ENCODE measurements at regions not wholly inside any gene's neighbourhood (a gene's known extent, or its start where the extent isn't known, plus 50 kb on each side); places are given as distances from the start of the nearest gene placed in this dataset.

DNA sequence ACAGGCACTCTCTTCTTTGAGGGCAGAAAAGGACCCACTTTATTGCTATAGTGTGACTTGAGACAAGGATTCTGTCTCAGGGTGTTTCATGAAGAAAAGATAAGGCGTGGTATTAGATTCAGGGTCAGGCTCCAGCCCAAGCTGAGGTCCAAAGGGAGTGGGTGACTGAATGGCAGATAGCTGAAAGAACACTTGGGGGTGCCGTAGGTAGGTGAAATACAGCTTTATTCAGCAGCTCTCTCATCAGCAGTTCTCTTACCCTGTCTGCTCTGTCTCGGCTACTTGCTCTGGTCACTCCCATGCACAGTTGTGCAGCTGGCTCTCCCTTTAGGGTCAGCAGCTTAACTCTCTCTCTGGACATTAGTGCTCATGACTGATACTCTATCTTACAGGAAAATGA is 379.9 kb downstream of the LPIN1 start:
- FAIRE-seq = no peak

DNA sequence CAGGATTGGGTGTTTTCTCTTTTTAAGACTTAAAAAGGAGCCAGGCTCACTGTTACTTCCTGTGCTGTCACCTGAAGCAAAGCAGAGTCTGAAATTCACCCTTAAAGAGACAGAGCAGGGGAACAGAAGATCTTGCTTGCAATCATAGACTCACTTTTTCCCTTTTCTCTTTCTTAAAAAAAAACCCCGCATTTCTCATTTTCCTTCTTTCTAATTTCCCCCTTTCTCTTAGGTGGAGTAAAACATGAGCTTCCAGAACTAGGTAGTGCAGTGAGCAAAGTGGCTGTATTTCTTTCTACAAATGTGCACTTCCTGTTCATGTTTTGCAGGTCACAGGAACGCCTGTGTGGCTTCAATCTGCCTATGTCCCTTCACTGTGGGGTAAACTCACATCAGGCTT is 381.2 kb downstream of the LPIN1 start:
- FAIRE-seq = no peak

DNA sequence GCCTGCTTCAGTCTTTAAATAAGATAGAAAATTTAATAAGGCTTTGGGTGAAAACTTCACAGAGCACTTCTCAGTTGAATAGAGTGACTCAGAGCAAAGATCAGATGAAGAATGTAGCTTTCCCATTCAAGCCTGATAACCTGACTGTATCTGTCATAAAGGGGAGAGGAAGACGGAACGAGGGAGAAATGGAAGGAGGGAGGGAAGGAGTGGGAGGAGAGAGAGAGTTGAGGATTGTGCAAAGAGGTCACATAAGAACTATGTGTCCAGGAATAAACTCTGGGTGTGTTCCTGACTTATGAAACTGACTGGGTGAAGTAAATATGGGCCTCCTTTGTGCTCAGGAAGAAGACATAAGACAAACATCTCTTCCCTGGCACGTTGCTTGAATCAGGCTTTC is 385.5 kb downstream of the LPIN1 start:
- FAIRE-seq = no peak

DNA sequence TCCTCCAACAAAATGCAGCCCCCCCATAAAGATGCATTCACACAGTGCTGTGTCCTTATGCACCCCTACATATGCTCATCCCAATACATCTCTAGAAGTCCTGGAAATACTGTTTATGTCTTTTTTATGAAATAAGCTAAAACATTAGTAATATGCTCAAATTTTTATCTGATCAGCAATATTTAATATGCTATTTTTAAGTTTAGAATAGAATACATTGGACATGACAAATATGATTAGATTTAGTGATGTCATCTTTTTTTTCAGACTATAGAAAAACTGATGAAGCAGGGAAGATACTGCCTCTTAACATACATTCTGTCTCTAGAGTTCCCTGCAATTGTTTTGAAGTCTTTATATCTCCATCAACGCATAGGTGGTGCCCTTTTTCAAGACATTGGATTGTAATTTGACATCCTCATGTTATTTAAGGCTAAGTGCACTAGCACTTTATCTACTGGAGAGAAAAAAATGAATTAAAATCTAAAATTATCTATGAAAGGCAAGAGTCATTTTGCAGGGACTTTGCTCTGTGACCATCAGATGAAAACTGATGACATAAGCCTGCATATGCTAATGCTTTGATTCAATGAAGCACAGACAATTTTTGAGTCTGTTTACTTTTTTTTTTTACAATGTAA is 395.3 kb downstream of the LPIN1 start:
- FAIRE-seq = no peak

DNA sequence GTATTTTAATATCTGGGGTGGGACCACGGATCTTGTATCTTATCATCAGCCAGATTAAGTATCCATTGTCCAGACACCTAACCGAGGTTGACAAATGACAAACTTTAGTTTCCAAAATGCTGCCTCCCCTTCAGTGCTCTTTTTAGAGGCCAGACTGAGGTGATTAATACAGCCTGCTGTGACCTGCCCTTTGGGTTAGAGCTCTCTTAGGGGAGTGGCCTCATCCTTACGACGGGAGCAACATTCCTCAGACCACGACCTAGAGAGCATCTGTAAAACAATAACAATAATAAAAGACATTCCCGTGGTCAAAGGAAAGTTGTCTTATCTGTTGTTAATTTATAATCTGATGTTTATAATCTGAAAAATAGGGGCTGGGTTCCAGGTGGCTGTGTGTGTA is 405.3 kb downstream of the LPIN1 start:
- FAIRE-seq = no peak

DNA sequence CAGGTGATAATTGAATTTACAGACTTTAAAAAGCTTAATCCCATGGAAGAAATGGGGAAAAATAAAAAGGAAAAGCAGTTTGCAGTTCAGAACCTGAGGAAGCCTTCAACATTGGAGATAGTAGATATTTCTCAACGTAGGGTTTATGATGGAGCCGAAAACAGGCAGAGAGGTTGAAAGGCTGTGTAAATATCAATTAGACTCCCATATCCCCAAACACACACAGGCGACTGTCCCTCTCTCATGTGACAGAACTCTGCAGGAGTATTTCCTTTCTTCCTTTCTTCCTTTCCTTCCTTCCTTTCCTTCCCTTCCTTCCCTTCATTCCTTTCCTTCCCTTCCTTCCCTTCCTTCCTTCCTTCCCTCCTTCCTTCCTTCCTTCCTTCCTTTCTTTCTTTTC is 406.5 kb downstream of the LPIN1 start:
- FAIRE-seq = no peak

DNA sequence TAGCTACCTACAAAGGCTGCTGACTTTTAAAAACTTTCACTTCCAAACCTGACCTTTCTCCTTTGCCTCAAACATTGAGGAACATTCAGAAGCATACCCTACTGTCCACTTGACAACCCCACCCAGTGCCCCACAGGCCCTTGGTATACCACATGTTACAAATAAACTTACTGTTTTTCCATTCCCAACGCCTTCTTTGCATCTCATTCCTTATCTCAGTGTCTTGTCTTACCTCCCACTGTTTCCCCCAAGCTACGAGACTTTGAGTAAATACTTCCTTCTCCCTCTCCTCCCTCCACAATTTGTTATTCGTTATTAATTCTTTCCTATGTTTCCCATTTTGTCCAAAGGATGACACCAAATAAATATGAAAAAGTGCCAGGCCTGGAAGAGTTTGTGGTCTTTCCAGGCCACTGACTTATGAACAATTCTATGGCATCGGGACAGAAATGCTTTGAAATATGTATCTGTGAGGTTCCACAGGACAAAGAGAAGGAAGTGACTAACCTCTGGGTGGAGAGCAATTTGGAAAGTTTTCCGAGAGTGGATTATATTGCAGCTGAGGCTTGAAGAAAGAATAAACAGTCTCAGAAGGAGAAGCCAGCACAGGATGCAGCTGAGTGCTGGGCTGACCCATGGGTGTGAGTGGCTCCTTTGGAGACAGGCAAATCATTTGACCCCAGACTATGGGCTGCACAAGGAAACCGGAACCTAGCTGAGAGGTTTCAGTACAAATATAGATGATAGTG is 409.0 kb downstream of the LPIN1 start:
- FAIRE-seq = no peak

DNA sequence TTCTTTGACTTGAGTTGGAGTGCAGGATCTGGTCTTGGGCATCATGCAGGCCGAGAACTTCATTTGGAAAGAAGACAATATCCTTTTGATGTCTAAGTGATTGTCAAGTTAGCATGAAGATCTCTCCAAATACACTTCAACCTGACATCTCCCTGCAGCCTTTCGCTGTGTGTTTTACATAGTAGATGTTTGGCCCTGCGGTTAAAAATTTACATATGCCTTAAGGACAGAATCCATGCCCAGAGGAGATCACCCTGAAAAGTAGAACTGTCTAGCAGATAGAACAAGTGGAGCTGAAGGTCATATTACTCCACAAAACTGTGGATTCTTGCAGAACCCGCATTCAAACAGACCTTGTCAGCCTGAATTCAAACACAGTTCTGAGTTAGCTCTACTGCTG is 409.9 kb downstream of the LPIN1 start:
- FAIRE-seq = no peak

DNA sequence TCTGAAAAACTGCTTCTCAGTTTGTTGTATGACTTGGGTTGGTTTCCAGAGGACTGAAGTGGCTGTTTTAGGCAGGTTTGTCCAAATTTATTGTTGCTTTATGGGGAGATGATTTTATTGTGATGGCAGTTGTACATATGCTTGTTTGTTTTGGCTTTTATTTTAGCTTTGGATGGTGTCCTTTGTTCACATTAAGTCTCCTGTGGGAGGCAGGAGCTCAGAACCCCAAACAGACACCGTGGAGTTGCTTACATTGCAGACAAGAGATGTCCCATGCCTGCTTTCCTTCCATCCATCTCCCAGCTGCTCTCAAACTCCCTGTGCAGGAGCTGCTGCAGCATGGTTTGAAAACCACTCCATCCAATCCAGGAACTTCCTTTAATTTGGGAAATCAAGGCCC is 414.7 kb downstream of the LPIN1 start:
- no peak for FAIRE-seq

DNA sequence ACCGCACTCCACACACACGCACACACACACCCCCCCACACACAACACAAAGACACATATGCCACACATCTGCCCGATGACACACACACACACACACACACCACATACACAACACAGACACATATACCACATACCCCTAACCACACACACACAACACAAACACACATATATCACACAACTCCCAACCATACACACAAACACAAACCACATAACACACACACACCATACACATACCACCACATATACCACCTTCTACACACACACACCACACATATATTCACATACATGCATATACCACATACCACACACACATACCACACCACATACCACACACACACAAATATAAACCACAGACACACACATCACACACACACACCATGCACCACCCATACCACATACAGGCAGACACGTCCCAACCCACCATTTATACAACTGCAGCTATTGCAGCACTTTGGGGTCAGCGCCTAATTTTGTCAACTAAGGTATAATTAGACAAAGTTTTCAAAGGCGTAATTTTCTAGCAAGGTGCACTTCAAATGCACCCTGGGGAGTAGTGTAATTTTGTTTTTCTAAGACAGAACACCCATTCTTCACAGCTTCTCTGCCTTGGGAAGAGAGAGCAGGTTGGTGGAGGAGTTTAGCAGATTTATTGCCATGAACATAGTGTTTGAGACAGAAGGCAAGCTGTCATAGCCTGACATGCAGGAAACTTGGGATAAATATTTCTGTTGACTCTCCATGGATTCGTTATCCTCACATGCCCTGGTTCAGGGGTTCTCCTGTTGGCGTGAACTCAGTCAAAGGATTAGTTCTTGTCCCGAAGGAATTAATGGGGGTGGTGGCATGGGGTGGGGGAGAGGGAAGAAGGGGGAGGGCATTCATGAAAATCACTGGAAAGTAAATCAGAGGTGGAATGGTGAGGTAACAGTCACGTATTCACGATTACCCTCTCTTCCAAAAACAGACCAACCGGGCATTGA is 416.1 kb downstream of the LPIN1 start:
- no peak for FAIRE-seq

DNA sequence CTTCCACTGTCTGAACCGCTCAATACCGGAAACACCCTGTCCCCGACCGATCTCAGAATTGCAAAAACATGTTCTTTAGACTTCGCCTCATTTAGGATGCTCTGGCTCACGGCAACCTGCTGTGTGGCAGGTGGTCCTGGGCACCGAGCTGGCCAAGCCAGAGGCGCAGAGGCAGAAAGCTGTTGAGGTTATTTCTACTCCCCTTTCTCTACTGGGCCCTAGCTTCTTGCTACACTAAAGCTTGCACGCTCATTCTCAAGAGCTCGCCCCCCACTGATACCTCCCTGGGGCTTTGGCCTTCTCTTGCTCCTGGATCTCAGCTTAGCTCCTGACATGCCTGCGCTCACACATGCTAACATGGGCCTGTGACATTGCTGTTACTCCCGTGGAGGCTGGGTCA is 417.4 kb downstream of the LPIN1 start:
- FAIRE-seq = no peak

DNA sequence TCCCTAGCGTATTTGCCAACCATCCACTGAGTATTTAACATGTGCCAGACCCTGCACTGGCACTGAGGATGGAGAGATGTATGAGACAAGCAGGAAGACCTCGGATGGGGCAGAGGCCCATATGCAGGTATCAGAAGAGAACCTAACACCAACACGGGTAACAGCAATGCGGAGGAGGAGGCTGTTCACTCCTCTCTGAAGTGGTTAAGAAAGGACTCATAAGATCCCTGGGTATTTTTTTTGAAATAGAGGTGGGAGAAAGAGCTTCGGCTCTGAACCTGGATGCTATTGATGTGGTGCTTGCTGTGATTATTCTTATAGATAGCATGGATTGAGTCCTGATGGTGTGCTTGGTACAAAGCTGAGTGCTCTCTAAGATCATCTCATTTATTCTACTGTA is 418.3 kb downstream of the LPIN1 start:
- no peak for FAIRE-seq

DNA sequence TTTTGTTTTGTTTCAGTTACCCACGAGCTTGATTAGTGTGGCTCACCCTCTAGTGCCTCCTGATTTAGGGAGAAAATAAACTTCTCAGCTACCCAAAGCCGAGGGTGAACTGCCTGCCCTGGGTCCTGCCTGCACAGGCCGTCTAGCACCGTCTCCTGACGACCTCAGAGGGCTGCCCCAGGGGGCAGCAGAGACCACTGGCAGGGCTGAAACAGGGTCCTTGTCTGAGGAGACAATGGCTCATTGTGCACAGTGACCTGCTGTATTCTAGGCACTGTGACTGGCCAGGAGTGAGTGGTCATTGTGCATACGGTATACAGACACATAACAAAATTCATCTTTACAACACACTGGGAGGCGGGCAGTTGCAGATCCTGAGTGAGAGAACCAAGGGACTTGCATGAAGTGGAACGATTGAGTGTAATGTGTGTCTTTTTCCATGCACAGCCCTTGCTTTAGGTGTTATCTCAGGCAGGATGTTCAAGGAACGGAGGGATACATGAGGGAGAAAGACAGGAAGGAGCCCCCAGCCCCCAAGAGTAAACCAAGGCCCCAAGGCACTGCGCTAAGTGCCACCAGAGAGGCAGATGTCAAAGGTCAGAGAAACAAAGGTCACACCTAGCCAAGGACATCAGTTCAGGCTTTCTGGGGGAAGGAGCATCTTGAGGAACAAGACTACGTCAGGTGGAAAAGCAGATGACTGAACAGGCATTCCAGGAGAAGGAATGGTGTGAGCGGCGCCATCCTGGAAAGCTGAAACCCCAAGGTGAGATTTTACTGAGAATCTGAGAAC is 421.3 kb downstream of the LPIN1 start:
- FAIRE-seq = no peak

DNA sequence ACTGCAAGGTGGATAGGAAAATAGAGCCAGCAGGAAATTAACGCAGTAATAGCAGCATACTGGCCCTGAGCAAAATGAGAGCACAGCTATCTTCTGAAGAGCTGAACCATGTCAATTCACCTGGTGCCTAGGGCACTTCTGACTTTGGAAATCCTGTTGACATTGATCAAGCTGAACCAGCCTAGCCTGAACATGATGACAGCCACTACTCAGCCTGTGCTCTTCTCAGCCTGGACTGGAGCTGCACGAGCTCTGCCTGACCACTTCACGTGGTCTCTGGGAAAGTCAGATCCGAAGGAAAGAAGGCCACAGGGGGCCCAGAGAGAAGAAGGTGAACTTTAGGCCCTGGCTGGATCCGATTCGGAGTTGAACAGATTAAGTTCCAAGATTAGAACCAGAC is 421.9 kb downstream of the LPIN1 start:
- no peak for FAIRE-seq

DNA sequence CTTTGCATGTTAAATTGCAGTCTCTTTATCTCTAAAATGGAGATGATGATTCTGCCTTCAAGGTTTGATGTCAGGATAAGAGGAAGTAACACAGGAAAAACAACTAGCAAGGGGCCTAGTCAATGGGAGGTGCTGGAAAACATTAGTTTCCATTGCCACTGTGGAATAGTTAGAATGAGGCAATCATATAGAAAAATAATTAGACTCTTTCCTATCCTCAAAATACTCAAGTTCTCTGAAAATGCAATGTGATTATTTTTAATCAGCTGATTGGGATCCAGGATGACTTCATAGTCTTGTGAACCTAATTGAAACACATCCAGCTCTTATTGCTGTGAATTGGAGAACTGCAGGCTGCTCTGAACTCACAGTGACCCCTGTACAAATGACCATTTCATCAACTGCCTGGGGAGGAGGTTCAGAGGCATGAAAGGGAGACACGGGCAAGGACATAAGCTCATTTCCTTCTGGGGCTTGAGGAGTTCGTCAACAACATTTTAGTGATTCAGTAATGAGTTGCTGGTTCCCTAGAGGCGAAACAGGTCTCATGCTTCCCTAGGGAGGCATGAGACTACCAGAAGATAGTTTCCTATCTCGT is 422.5 kb downstream of the LPIN1 start:
- no peak for FAIRE-seq

DNA sequence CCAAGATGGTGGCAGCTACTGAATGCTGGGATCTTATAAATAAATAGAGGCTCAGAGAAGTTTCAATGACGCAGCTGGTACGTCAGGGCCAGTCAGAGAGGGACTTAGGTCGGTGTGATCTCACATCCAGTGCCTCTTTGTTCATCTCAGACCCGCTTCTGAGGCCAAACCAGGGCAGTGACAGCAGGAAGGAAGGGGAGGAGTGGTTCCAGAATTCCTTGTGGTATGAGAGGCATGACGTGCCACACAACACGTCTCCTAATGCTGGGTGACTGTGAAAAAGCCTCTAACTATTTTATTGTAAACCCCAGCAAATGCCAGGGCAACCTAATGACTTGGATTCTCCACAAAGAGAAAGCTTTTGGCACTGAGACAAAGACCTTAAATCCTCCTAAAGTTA is 423.3 kb downstream of the LPIN1 start:
- FAIRE-seq = no peak

DNA sequence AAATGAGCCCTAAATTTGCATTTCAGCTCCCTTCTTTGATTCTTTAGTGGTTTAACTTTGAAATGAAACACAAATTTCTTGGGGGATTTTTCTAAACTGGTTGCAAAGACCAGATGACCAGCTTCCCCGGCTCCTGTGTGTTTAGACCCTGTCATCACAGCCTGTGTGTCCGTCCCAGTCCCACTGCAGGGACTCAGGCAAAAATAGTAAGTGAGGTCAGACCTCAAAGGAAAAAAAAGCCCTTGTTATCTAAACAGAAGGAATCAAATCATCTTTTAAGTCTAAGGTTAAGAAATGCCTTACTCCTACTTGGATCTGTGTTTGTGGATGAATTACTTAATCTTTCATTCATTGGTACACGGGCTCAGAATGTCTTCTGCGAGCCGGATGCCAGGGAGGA is 423.7 kb downstream of the LPIN1 start:
- no peak for FAIRE-seq

DNA sequence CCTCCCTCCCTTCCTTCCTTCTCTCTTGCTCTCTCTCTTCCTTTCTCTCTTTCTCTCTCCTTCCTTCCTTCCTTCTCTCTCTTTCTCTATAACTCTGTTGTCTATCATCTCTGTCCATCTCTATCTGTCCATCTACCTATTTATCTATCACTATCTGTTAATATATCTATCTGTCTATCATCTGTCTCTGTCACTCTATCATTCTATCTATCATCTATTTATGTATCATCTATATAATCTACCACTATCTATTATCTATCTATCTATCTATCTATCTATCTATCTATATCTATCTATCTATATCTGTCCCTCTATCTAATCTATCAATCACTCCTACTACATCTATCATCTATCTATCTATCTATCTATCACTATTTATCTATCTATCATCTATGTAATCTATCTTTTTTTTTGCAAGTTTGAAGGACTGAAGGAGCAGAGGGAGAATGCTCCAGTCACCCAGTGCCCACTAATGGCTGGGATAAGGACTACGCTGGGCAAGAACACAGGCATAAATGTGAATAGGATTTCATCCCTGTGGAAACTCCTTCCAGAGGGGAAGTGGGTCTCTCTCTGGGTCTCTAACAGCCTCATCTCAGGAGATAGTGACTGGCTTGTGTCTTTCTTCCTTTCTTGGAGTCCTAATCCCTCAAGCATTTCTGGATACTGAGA is 427.0 kb downstream of the LPIN1 start:
- no peak for FAIRE-seq

DNA sequence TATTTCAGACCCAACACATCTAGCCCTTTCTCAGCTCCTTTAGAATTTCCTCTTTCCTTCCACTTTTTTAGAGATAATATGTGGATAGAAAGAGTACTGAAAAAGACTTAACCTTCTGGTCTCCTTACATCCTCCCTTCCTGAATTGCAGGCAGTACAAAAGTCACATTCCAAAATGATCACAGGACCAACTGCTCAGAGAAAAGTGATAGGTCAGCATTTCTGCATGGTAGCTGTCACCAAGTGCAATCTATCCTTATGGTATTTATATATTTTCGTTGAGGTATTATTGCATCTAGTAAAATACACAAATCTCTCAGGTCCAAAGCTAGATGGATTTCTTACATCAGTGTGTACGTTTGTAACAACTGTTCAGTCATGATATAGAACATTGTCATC is 427.5 kb downstream of the LPIN1 start:
- FAIRE-seq = no peak

DNA sequence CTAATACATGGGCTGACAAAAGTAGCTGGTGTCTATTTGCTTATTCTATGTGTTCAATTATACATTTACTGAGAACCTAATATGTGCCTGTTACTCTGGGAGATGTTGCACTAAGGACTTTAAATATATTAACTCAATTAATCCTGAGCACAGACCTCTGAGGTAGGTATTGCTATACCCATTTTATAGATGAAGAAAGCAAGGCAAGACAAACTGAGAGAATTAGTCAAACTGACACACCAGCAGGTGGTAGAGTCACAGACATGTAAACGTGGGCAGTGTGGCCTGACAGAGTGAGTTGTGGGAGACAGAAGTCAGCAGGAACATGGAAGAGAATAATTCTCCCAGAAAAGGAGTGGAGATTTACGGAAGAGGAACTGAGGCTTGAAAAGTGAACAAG is 428.9 kb downstream of the LPIN1 start:
- no peak for FAIRE-seq

DNA sequence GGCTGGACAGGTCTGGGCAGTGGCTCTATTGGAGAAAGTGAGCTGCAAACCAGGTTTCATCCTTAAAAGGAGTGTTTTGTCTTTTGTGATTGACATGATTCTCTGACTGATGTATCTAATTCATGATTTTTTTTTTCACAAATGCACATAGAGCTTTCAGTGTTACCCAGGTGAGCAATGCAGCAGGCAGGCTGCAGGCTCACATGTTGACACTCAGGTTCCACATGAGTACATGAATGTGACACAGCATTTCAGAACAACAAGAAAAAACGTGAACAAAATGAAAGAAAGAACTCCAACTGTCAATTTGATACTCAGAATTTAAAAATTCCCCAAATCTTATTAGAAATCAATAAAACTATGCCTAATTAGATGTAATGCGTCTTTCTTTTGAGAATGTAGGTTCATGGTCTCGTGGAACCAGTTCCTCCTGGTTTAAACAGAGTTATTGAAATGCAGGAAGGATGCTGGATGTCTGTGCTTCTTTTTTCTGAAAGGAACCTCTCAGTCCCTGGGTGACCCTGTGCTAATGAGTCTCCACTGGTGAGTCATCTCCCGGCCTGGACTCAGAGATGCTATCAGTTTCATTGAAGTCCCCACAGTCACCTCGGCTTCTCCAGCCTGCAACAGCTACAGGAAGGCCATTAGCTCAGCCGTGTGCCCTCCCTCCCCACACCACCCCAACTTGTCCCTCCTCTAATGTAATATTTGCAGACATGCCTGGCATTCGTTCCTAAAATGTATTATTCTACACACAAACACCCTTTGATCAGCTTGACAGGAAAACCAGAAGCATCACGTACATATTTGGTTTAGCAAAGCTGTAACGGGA is 430.4 kb downstream of the LPIN1 start:
- peak; percentile 49 for FAIRE-seq
